ENCODE measurements at regions not wholly inside any gene's neighbourhood (a gene's known extent, or its start where the extent isn't known, plus 50 kb on each side); places are given as distances from the start of the nearest gene placed in this dataset.

GRCh38 chr14:61625165-61625564 lies 70.1 kb upstream of the HIF1A start:
- DNase-seq (ENCODE audit: low read depth in 2 of 2), result no peak

DNA sequence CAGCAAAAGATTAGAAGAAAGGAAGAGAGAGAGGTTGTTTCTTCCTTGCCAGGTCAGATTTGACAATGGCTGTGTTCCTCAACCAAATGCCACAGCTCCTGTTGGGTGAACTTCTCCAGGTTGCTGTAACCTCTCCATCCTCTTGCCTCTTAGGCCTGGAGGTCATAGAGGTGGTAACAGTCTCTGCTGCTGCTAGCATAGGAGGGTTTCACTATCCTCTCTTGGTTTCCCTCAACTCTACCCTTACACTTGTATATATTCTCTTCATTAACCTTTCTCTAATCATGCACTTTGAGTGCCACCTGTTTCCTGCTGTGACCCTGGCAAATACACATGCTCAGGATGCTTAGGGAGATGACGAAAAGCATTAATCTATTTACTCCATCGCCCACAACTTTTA lies 67.7 kb upstream of the HIF1A start:
- DNase-seq (ENCODE audit: low read depth in 2 of 2), result no peak

GRCh38 chr14:61628016-61628725 lies 67.1 kb upstream of the HIF1A start:
- DNase-seq (ENCODE audit: low read depth in 2 of 2), result no peak

DNA sequence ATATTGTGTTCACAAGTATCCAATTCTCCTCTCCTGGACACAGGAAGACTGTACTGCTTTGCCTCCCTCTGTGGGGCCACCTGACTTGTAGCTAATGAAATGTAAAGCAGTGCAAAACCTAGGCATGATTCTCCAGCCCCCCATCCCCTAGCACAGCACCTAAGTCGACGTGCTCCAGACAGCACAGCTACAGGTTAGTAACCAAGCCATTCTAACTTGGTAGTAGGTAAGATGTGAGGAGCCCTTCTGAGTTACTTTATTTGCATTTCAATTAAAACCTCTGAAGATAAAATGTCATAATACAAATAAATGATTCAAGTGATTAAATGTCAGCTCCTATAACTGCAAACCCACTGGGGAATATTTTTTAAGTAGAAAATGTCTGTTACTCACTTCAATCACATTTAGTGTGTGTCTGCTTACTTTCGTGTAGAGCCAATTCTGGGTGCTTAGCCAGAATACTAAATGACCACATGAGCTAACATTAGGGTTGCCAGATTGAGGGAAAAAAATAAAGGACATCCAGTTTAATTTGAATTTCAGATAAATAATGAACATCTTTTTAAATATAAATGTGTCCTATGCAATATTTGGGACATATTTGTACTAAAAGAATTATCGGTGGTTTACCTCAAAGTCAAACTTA lies 64.8 kb upstream of the HIF1A start:
- DNase-seq (ENCODE audit: low read depth in 2 of 2), result no peak

- DNase-seq (ENCODE audit: low read depth in 2 of 2), result no peak
Measured at GRCh38 chr14:61631045-61631687, 64.1 kb upstream of the HIF1A start.

GRCh38 chr14:61632401-61632800 lies 62.9 kb upstream of the HIF1A start:
- DNase-seq (ENCODE audit: low read depth in 2 of 2), result no peak

DNA sequence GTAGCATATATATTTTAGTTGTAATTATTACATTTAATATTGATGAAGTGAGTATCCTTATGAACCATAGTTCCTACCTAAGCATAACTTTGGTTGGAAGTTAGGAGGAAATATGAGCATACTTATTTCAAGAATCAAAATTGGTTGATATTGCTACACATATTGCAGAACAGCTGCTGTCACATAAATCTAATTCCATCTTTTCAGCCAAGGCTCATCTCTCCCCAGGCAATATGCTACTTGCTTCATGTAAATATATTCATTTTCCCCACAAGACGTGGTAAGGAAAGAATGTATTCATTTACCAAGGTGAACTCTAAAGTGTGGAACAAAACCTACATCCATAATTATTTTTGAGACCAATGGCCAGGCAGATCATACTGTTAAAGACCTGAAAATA lies 62.5 kb upstream of the HIF1A start:
- no peak for DNase-seq (ENCODE audit: low read depth in 2 of 2)

GRCh38 chr14:61636291-61636690 lies 59.0 kb upstream of the HIF1A start:
- DNase-seq (ENCODE audit: low read depth in 2 of 2), result no peak

GRCh38 chr14:61636779-61637178 lies 58.5 kb upstream of the HIF1A start:
- no peak for DNase-seq (ENCODE audit: low read depth in 2 of 2)

- no peak for DNase-seq (ENCODE audit: low read depth in 2 of 2)
Measured at GRCh38 chr14:61638595-61639387, 56.5 kb upstream of the HIF1A start.

DNA sequence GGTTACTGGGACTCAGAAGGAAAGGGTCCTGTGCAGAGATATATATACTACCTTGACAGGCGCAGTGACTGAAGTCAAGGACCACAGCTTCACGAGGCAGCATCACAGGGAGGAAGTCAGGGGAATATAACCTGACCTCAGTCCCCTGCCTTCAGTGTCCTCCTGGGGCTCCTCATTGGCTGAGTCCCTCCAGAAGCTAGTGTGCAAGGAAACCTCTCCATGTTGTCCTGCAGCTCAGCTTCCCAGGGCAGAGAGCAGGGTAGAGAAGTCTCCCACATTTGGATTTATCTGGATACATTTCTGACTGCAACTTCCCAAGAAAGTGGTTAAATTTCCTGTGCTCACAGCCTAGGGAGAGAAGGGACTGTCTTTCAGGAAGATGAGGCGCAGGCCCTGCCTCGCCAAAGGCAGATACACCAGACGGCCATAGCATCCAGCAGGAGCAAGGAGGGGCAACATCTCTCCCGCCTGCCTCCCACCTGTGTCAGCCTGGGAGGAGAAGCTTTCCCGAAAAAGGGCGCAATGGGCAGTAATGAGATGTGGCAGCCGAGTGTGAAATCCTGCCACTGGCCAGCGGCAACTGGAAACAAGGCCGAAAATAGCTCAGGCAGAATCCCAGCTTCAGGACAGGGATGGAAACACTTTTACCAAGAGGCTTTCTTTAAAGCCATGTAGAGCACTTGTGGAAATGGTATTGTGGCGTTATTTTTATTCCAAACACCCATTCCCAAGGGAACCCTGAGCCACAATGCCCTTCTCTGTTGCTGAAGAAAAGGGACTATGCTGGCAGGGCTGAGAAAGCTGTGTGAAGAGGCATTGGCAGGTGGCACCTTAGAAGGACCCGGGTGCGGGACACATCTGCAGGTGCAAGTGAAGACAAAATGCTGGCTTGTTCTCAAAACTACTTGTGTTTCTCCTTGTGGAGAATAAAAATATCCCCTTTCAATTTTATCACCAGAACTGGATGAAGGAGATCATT lies 54.9 kb upstream of the HIF1A start:
- DNase-seq (ENCODE audit: low read depth in 2 of 2), result no peak

DNA sequence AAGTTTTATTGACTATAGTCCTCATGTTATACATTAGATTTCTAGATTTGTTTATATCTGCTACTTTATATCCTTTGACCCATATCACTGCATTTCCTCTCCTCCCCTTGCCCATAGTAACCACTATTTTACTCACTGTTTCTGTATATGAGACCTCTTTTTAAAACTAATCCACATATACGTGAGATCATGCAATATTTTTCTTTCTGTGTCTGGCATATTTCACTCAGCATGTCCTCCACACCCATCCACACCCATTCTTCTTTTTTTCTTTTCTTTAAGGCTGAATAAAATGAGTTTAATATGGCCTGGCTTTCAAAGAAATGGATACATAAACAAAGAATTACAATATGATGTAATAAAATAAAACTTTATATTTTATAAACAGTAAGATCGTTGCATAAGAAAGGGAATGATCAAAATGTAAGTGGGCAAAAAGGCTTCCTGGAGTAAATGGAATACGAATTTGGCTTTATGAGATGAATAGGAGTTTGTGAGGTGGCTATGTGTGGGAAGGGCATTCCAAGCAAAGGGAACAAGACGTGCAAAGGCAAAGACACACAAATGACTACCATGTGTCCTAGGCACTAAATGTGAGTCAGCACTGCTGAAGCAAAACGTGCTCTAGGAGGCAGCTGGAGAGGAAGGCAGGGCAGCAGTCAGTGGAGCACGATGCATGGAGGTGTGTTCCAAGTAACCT lies 53.2 kb upstream of the HIF1A start:
- DNase-seq (ENCODE audit: low read depth in 2 of 2), result no peak

- no peak for DNase-seq (ENCODE audit: low read depth in 2 of 2)
Measured at GRCh38 chr14:61642614-61642982, 52.7 kb upstream of the HIF1A start.

GRCh38 chr14:61643555-61643954 lies 51.8 kb upstream of the HIF1A start:
- DNase-seq (ENCODE audit: low read depth in 2 of 2), result no peak

GRCh38 chr14:61644175-61644574 lies 51.1 kb upstream of the HIF1A start:
- DNase-seq (ENCODE audit: low read depth in 2 of 2), result no peak

- no peak for DNase-seq (ENCODE audit: low read depth in 2 of 2)
Measured at GRCh38 chr14:61644834-61645233, 50.5 kb upstream of the HIF1A start.

DNA sequence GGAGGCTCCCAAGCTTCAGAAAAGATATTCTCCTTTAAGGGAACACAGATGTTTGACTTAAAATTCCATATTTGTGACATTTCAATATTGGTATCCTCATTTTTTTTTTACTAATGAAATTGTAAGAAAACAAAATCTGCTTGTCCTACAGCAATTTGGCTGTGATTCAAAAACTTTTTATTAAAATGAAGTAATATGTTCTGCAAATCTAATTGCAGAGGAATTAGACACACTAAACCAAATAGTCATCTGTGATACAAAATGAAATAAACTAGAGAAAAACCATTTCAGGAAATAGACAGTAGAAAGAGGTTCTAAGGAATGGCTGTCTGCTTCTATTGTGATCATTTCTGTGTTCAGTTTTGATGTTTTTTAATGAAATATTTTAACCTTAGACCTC lies 50.1 kb upstream of the HIF1A start:
- no peak for DNase-seq (ENCODE audit: low read depth in 2 of 2)

Data from stimulated activated CD4-positive, alpha-beta T cell treated with anti-CD3 and anti-CD28 coated beads, Interleukin-1b, Interleukin-23, amount 100 ng/mL, for 4 hours (primary cell).